Mucosa of descending colon (tissue), 3 donors: ENCODE measurements at regions not wholly inside any gene's neighbourhood (a gene's known extent, or its start where the extent isn't known, plus 50 kb on each side); places are given as distances from the start of the nearest gene placed in this dataset.
"Not testable (repeated sequence)": the region's sequence is repeated elsewhere in the genome, so short reads cannot be mapped to it uniquely, and the experiment has no call there.

ENCODE experiments used
- ATAC-seq: fragments of 200-7000 bp; cut with Tn5 transposase; one replicate; pipeline ENCODE4 v1.9.1; 2020; ENCODE audit warnings: mild to moderate bottlenecking, moderate library complexity
- DNase-seq, 3 donors: peaks; one replicate each; pipeline ENCODE4 v3.0.0-alpha.2; 2020
- H3K36me3 ChIP-seq: fragments of 200-600 bp; one replicate; pipeline ENCODE4 v1.8.0; 2021; ENCODE audit warnings: low read depth, mild to moderate bottlenecking
- H3K4me1 ChIP-seq: fragments of 200-600 bp; one replicate; pipeline ENCODE4 v1.8.0; 2021; ENCODE audit warnings: low read depth, mild to moderate bottlenecking
- H3K4me3 ChIP-seq: fragments of 200-600 bp; one replicate; pipeline ENCODE4 v1.8.0; 2021; ENCODE audit warnings: mild to moderate bottlenecking
- H3K9me3 ChIP-seq: fragments of 200-600 bp; one replicate; pipeline ENCODE4 v1.8.0; 2021; ENCODE audit warnings: mild to moderate bottlenecking
- CTCF ChIP-seq: fragments of 200-600 bp; IDR thresholded peaks from one replicate; pipeline ENCODE4 v1.8.0; 2022; ENCODE audit warnings: antibody characterized with exemption, mild to moderate bottlenecking
- intact Hi-C, 2 donors: fragments of 100-400 bp; cut with DNase I in 1 of 2; cut with micrococcal nuclease in 1 of 2; formaldehyde crosslinking; loops; one replicate each; pipeline versions ENCODE4 v1.11.0 to v1.11.1; 2022; cut with DNase I, micrococcal nuclease
- donor health status: DM: no; HTN: no; CAD: no; lungs with moderate emphysema.
- donor health status: DM: no; HTN: no; CAD: no.
- donor health status: DM: no; HTN: yes; CAD: no.

- H3K36me3 ChIP-seq: no peaks in the 10 kb centered on the region
- ATAC-seq (no peak), DNase-seq (no peak)
- intact Hi-C loops: no loop called here
- H3K4me1 ChIP-seq: no peaks in the 10 kb centered on the region
- TF ChIP-seq CTCF: no peak
- no peaks in the 10 kb centered on the region for H3K9me3 ChIP-seq
- H3K4me3 ChIP-seq: no peak overlapping the region
Observed at GRCh38 chr9:29100762-29101161, 1527.5 kb upstream of the C9orf72 start.

- H3K36me3 ChIP-seq, H3K9me3 ChIP-seq, intact Hi-C loops, H3K4me3 ChIP-seq, DNase-seq, H3K4me1 ChIP-seq, ATAC-seq: not testable (repeated sequence)
Observed at GRCh38 chr9:29104166-29104565, 1530.9 kb upstream of the C9orf72 start.

- H3K4me3 ChIP-seq: no peak overlapping the region
- H3K4me1 ChIP-seq: no peaks in the 10 kb centered on the region
- no peaks in the 10 kb centered on the region for H3K36me3 ChIP-seq
- no peak for TF ChIP-seq CTCF
- intact Hi-C loops: no loop called here
- ATAC-seq (no peak), DNase-seq (no peak)
- no peaks in the 10 kb centered on the region for H3K9me3 ChIP-seq
Observed at GRCh38 chr9:29118555-29118954, 1545.3 kb upstream of the C9orf72 start.

- no peak for DNase-seq
- no peaks in the 10 kb centered on the region for H3K36me3 ChIP-seq
- no peak overlapping the region for H3K4me3 ChIP-seq
- ATAC-seq: no peak
- H3K9me3 ChIP-seq: peaks cover 16% of the 10 kb centered on the region
- no peak for TF ChIP-seq CTCF
- H3K4me1 ChIP-seq: no peaks in the 10 kb centered on the region
- intact Hi-C loops: no loop called here
Observed at GRCh38 chr9:29126783-29127182, 1553.5 kb upstream of the C9orf72 start.

- H3K4me3 ChIP-seq: no peak overlapping the region
- ATAC-seq (no peak), DNase-seq (no peak)
- peaks cover 17% of the 10 kb centered on the region for H3K9me3 ChIP-seq
- no peak for TF ChIP-seq CTCF
- no peaks in the 10 kb centered on the region for H3K4me1 ChIP-seq
- no peaks in the 10 kb centered on the region for H3K36me3 ChIP-seq
- intact Hi-C loops: no loop called here
Observed at GRCh38 chr9:29129763-29130162, 1556.5 kb upstream of the C9orf72 start.

GRCh38 chr9:29144476-29144875 is 1571.2 kb upstream of the C9orf72 start:
- ATAC-seq (no peak), DNase-seq (no peak)
- intact Hi-C loops: no loop called here
- Histone ChIP-seq H3K9me3 (no peaks in the 10 kb centered on the region), H3K4me1 (no peaks in the 10 kb centered on the region), H3K4me3 (no peak overlapping the region), H3K36me3 (no peaks in the 10 kb centered on the region)
- TF ChIP-seq CTCF: no peak
